ENCODE measurements at regions not wholly inside any gene's neighbourhood (a gene's known extent, or its start where the extent isn't known, plus 50 kb on each side); places are given as distances from the start of the nearest gene placed in this dataset.

DNA sequence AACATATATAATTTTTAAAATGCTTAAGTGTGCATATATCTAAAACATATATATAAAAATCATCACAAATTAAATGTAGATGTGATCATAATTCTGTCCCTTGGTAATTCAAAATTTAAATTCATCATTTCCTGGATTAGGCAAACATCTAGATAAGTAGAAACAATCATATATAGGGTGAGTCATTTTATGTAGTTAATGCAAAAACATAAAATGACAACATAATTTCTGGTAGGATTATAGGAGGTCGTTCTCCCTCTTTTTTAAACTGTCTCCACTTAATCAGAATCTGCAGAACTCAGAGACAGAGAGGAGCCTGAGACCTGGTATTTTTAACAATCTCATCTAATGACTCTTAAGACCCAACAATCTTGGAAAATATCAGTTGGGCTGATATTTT is 333.4 kb downstream of the KCTD12 start:
- no peak for TF ChIP-seq CTCF (IDR thresholded peaks at IDR 0.05; ENCODE audit: low read depth, low read length)
- no peak for TF ChIP-seq EZH2phosphoT487 (IDR thresholded peaks at IDR 0.05; ENCODE audit: low read depth)
